Activated CD4-positive, alpha-beta T cell treated with anti-CD3 and anti-CD28 coated beads for 36 hours (primary cell): ENCODE measurements at regions not wholly inside any gene's neighbourhood (a gene's known extent, or its start where the extent isn't known, plus 50 kb on each side); places are given as distances from the start of the nearest gene placed in this dataset.
"Not testable (repeated sequence)": the region's sequence is repeated elsewhere in the genome, so short reads cannot be mapped to it uniquely, and the experiment has no call there.

ENCODE experiments used
- ATAC-seq: fragments of 200-7000 bp; cut with Tn5 transposase; one replicate; pipeline ENCODE4 v1.10.0; 2021; ENCODE audit warnings: mild to moderate bottlenecking, moderate library complexity
- CTCF ChIA-PET: fragments of 350-600 bp; sonication (Branson Sonifier 250); formaldehyde crosslinking; loops from one replicate; lab custom pipeline; 2021; ENCODE audit warnings: antibody characterized with exemption; lab: Charles Lee
- POLR2A ChIA-PET: fragments of 350-600 bp; sonication (Branson Sonifier 250); formaldehyde crosslinking; loops from one replicate; lab custom pipeline; 2021; ENCODE audit warnings: antibody characterized with exemption, inconsistent platforms; lab: Charles Lee
- DNase-seq: peaks from one replicate; pipeline ENCODE4 v3.0.0-alpha.2; 2020
- H3K27ac Mint-ChIP-seq: one replicate; pipeline ENCODE4 v1.8.0; 2021; ENCODE audit warnings: mixed read lengths
- H3K27me3 Mint-ChIP-seq: one replicate; pipeline ENCODE4 v1.8.0; 2021; ENCODE audit warnings: mixed read lengths
- H3K36me3 Mint-ChIP-seq: one replicate; pipeline ENCODE4 v1.8.0; 2021; ENCODE audit warnings: low read depth, mixed read lengths
- H3K4me1 Mint-ChIP-seq: one replicate; pipeline ENCODE4 v1.8.0; 2021; ENCODE audit warnings: mixed read lengths
- H3K4me3 Mint-ChIP-seq: one replicate; pipeline ENCODE4 v1.8.0; 2021; ENCODE audit warnings: mild to moderate bottlenecking, moderate library complexity, mixed read lengths
- H3K9me3 Mint-ChIP-seq: one replicate; pipeline ENCODE4 v1.8.0; 2021; ENCODE audit warnings: low read depth, mixed read lengths
- intact Hi-C, 2 experiments: fragments of 100-400 bp; cut with DNase I in 1 of 2; cut with micrococcal nuclease in 1 of 2; formaldehyde crosslinking; loops; one replicate each; pipeline versions ENCODE4 v1.14.2 to v1.15.1; 2022 to 2024; cut with DNase I, micrococcal nuclease

GRCh38 chr4:59518005-59518823 is 1681.9 kb upstream of the ADGRL3 start:
- ChIA-PET POLR2A (no interaction called here), CTCF (no interaction called here)
- no peaks in the 10 kb centered on the region for H3K4me1 Mint-ChIP-seq
- H3K27me3 Mint-ChIP-seq = no peaks in the 10 kb centered on the region
- no peak for DNase-seq
- intact Hi-C loops = no loop called here
- H3K36me3 Mint-ChIP-seq = no peaks in the 10 kb centered on the region
- H3K4me3 Mint-ChIP-seq = no peak overlapping the region
- peaks cover 3% of the 10 kb centered on the region for H3K9me3 Mint-ChIP-seq
- no peak for ATAC-seq
- no peak overlapping the region for H3K27ac Mint-ChIP-seq

GRCh38 chr4:59525885-59526284 is 1674.2 kb upstream of the ADGRL3 start:
- intact Hi-C loops = no loop called here
- no peaks in the 10 kb centered on the region for H3K36me3 Mint-ChIP-seq
- H3K27ac Mint-ChIP-seq = no peak overlapping the region
- CTCF ChIA-PET = no interaction called here
- H3K9me3 Mint-ChIP-seq = peaks cover 5% of the 10 kb centered on the region
- H3K4me1 Mint-ChIP-seq = no peaks in the 10 kb centered on the region
- H3K27me3 Mint-ChIP-seq = no peaks in the 10 kb centered on the region
- POLR2A ChIA-PET = no interaction called here
- H3K4me3 Mint-ChIP-seq = no peak overlapping the region
- DNase-seq = no peak
- ATAC-seq = no peak

GRCh38 chr4:59535541-59535940 is 1664.6 kb upstream of the ADGRL3 start:
- Mint-ChIP-seq H3K27ac (no peak overlapping the region), H3K4me3 (no peak overlapping the region)
- intact Hi-C loops = no loop called here

GRCh38 chr4:59536428-59536827 is 1663.7 kb upstream of the ADGRL3 start:
- no peak overlapping the region for H3K4me3 Mint-ChIP-seq
- POLR2A ChIA-PET = no interaction called here
- H3K36me3 Mint-ChIP-seq = no peaks in the 10 kb centered on the region
- no peak overlapping the region for H3K27ac Mint-ChIP-seq
- CTCF ChIA-PET = no interaction called here
- no peaks in the 10 kb centered on the region for H3K27me3 Mint-ChIP-seq
- no peaks in the 10 kb centered on the region for H3K9me3 Mint-ChIP-seq
- intact Hi-C loops = no loop called here
- DNase-seq (no peak), ATAC-seq (no peak)
- H3K4me1 Mint-ChIP-seq = peaks cover 10% of the 10 kb centered on the region

More at GRCh38 chr4:59535541-59535940, 1664.6 kb upstream of the ADGRL3 start:
- ChIA-PET POLR2A (no interaction called here), CTCF (no interaction called here)
- no peaks in the 10 kb centered on the region for H3K36me3 Mint-ChIP-seq
- H3K9me3 Mint-ChIP-seq = peaks cover 1% of the 10 kb centered on the region
- DNase-seq = no peak
- no peaks in the 10 kb centered on the region for H3K27me3 Mint-ChIP-seq
- H3K4me1 Mint-ChIP-seq = peaks cover 10% of the 10 kb centered on the region
- ATAC-seq = no peak

- ATAC-seq (peak; percentile 26), DNase-seq (no peak)
- intact Hi-C loops = no loop called here
- POLR2A ChIA-PET = no interaction called here
- peaks cover 10% of the 10 kb centered on the region for H3K4me1 Mint-ChIP-seq
- CTCF ChIA-PET = no interaction called here
- no peaks in the 10 kb centered on the region for H3K27me3 Mint-ChIP-seq
- H3K36me3 Mint-ChIP-seq = no peaks in the 10 kb centered on the region
- no peak overlapping the region for H3K4me3 Mint-ChIP-seq
- H3K9me3 Mint-ChIP-seq = no peaks in the 10 kb centered on the region
- no peak overlapping the region for H3K27ac Mint-ChIP-seq
These were observed 1662.8 kb upstream of the ADGRL3 start for GRCh38 chr4:59537246-59537886.

GRCh38 chr4:59539401-59539800 is 1660.7 kb upstream of the ADGRL3 start:
- no peaks in the 10 kb centered on the region for H3K36me3 Mint-ChIP-seq
- no peak overlapping the region for H3K27ac Mint-ChIP-seq
- POLR2A ChIA-PET = no interaction called here
- ATAC-seq (no peak), DNase-seq (no peak)
- intact Hi-C loops = no loop called here
- CTCF ChIA-PET = no interaction called here
- H3K4me3 Mint-ChIP-seq = no peak overlapping the region
- no peaks in the 10 kb centered on the region for H3K9me3 Mint-ChIP-seq
- H3K27me3 Mint-ChIP-seq = no peaks in the 10 kb centered on the region
- peaks cover 10% of the 10 kb centered on the region for H3K4me1 Mint-ChIP-seq

GRCh38 chr4:59540311-59540710 is 1659.8 kb upstream of the ADGRL3 start:
- no peak overlapping the region for H3K27ac Mint-ChIP-seq
- peaks cover 10% of the 10 kb centered on the region for H3K4me1 Mint-ChIP-seq
- POLR2A ChIA-PET = no interaction called here
- ATAC-seq (no peak), DNase-seq (no peak)
- H3K27me3 Mint-ChIP-seq = no peaks in the 10 kb centered on the region
- CTCF ChIA-PET = no interaction called here
- H3K4me3 Mint-ChIP-seq = no peak overlapping the region
- H3K36me3 Mint-ChIP-seq = no peaks in the 10 kb centered on the region
- intact Hi-C loops = no loop called here
- no peaks in the 10 kb centered on the region for H3K9me3 Mint-ChIP-seq

- peaks cover 4% of the 10 kb centered on the region for H3K9me3 Mint-ChIP-seq
- no peak overlapping the region for H3K27ac Mint-ChIP-seq
- no peak overlapping the region for H3K4me3 Mint-ChIP-seq
- peaks cover 4% of the 10 kb centered on the region for H3K4me1 Mint-ChIP-seq
- no peaks in the 10 kb centered on the region for H3K27me3 Mint-ChIP-seq
- peak; percentile 94 for ATAC-seq
- CTCF ChIA-PET = no interaction called here
- peak; percentile 20 for DNase-seq
- intact Hi-C loops = no loop called here
- no peaks in the 10 kb centered on the region for H3K36me3 Mint-ChIP-seq
- POLR2A ChIA-PET = no interaction called here
These were observed 1646.9 kb upstream of the ADGRL3 start for GRCh38 chr4:59553063-59553720.

GRCh38 chr4:59553721-59554091 is 1646.4 kb upstream of the ADGRL3 start:
- H3K9me3 Mint-ChIP-seq = peaks cover 2% of the 10 kb centered on the region
- no peaks in the 10 kb centered on the region for H3K27me3 Mint-ChIP-seq
- H3K27ac Mint-ChIP-seq = no peak overlapping the region
- intact Hi-C loops = no loop called here
- no peak overlapping the region for H3K4me3 Mint-ChIP-seq
- ChIA-PET POLR2A (no interaction called here), CTCF (no interaction called here)
- peaks cover 4% of the 10 kb centered on the region for H3K4me1 Mint-ChIP-seq
- peak; percentile 66 for ATAC-seq
- no peak for DNase-seq
- no peaks in the 10 kb centered on the region for H3K36me3 Mint-ChIP-seq

- ATAC-seq, CTCF ChIA-PET, H3K4me1 Mint-ChIP-seq, H3K36me3 Mint-ChIP-seq, DNase-seq, H3K4me3 Mint-ChIP-seq, H3K9me3 Mint-ChIP-seq, POLR2A ChIA-PET, intact Hi-C loops, H3K27me3 Mint-ChIP-seq, H3K27ac Mint-ChIP-seq: not testable (repeated sequence)
These were observed 1643.9 kb upstream of the ADGRL3 start for GRCh38 chr4:59556191-59556590.

- CTCF ChIA-PET, H3K27me3 Mint-ChIP-seq, DNase-seq, intact Hi-C loops, H3K4me3 Mint-ChIP-seq, POLR2A ChIA-PET, H3K4me1 Mint-ChIP-seq, H3K27ac Mint-ChIP-seq, H3K9me3 Mint-ChIP-seq, ATAC-seq, H3K36me3 Mint-ChIP-seq: not testable (repeated sequence)
These were observed 1639.9 kb upstream of the ADGRL3 start for GRCh38 chr4:59560141-59560648.

- intact Hi-C loops = no loop called here
- H3K4me3 Mint-ChIP-seq = no peak overlapping the region
- no peaks in the 10 kb centered on the region for H3K36me3 Mint-ChIP-seq
- DNase-seq (no peak), ATAC-seq (no peak)
- no peak overlapping the region for H3K27ac Mint-ChIP-seq
- no peaks in the 10 kb centered on the region for H3K27me3 Mint-ChIP-seq
- no peaks in the 10 kb centered on the region for H3K4me1 Mint-ChIP-seq
- CTCF ChIA-PET = no interaction called here
- POLR2A ChIA-PET = no interaction called here
- peaks cover 5% of the 10 kb centered on the region for H3K9me3 Mint-ChIP-seq
These were observed 1634.3 kb upstream of the ADGRL3 start for GRCh38 chr4:59565836-59566235.
